Fibroblast of the aortic adventitia (primary cell): ENCODE measurements at regions not wholly inside any gene's neighbourhood (a gene's known extent, or its start where the extent isn't known, plus 50 kb on each side); places are given as distances from the start of the nearest gene placed in this dataset.
"Not testable (repeated sequence)": the region's sequence is repeated elsewhere in the genome, so short reads cannot be mapped to it uniquely, and the experiment has no call there.

Experiments
- DNase-seq: peaks from one replicate; pipeline ENCODE4 v3.0.0-alpha.2; 2010; ENCODE audit warnings: low read depth
- H3K4me3 ChIP-seq: 2 replicates; pipeline ENCODE4 v1.5.1; 2011; ENCODE audit warnings: low read depth, mild to moderate bottlenecking, control low read depth, low read length, moderate library complexity
- TF ChIP-seq, protein P1 (sequence below): IDR thresholded peaks from 2 replicates; pipeline ENCODE4 v1.5.1; 2011; ENCODE audit warnings: mild to moderate bottlenecking, low read length, control low read depth, inconsistent platforms; ENCODE audit not compliant: insufficient read depth

GRCh38 chr1:143735764-143736461 is 235.9 kb downstream of the FAM72C start:
- H3K4me3 ChIP-seq: no peak overlapping the region
- DNase-seq: no peak

DNA sequence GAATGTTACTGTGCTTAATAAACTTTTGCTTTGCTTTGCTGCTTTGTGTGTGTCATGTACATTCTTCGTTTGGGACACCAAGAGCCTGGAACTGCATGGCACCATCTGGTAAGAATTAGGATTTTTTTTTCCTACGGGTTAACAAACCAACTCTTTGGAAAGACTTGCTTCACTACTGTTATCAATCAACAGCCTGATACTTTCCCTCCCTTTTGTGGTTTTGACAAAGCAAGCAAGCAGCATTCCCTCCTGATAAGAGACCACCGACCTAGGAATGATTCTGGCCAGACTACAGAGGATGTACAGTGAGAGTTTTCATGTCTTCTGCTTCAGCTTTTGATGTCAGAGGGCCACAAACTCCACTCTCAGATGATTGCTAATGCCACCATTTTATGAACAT is 237.5 kb downstream of the FAM72C start:
- DNase-seq, H3K4me3 ChIP-seq: not testable (repeated sequence)

More at GRCh38 chr1:143735764-143736461, 235.9 kb downstream of the FAM72C start:
- TF ChIP-seq, protein P1, sequence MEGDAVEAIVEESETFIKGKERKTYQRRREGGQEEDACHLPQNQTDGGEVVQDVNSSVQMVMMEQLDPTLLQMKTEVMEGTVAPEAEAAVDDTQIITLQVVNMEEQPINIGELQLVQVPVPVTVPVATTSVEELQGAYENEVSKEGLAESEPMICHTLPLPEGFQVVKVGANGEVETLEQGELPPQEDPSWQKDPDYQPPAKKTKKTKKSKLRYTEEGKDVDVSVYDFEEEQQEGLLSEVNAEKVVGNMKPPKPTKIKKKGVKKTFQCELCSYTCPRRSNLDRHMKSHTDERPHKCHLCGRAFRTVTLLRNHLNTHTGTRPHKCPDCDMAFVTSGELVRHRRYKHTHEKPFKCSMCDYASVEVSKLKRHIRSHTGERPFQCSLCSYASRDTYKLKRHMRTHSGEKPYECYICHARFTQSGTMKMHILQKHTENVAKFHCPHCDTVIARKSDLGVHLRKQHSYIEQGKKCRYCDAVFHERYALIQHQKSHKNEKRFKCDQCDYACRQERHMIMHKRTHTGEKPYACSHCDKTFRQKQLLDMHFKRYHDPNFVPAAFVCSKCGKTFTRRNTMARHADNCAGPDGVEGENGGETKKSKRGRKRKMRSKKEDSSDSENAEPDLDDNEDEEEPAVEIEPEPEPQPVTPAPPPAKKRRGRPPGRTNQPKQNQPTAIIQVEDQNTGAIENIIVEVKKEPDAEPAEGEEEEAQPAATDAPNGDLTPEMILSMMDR: no peak

- not testable (repeated sequence) for DNase-seq, H3K4me3 ChIP-seq
Measured at GRCh38 chr1:143730890-143731289, 240.9 kb downstream of the FAM72C start.

DNA sequence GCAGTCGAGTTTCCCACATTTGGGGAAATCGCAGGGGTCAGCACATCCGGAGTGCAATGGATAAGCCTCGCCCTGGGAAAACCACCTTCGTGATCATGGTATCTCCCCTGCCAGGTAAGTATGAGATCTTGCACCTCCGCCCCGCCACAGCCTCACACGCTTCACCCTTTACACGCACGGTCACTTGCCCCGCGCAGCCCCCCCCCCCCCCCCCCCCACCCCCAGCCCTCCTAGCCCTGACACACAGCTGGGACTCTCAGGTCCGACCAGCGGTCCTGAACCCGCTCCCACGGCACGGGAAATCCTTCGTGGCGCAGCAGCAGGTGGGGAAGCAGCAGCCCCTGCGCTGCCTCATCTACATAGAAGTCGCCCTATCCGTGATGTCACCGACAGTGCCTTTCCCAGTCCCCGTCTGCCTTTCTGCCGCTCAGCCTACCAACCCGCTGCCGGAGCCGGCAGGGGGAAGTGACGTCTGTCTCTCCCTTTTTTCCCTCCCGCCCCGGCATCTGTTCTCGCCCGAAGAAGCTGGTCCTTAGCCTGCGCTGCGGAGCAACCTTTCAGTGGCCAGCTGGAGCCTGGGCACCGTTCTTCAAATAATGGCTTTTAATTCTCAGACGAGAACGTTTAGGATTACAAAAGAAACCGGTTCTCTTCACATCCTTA is 242.2 kb downstream of the FAM72C start:
- not testable (repeated sequence) for H3K4me3 ChIP-seq

DNA sequence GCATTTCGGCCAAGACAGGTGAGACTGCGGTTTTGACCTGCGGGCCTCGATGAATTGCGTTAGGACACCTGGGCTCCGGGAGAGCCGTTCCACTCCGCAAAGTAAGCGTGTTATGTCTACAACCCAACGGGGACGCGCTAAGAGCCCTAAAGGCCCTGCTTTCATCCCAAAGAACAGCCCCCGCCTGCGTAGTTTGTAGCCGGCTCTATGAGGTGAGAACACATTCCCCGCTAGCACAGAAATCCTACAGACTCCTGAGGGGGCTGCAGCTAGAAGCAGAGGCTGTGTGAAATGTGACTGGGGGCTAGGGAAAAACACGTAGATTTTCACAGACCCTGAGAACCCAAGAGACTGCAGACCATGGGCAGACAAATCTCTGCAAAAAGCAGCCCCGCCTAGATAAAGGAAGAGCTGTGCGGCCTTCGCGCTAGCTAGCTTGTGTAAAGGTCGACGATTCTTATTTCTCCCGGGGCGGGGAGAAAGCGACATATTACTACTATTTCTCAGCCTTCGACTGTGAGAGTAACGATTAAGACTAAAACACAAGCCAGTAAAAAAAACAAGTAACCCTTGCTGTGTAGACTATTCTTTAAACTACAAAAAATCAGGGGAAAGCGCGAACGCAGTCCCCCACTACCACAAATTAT is 242.9 kb downstream of the FAM72C start:
- DNase-seq, H3K4me3 ChIP-seq: not testable (repeated sequence)

More for the DNA sequence above, 242.2 kb downstream of the FAM72C start:
- not testable (repeated sequence) for DNase-seq

- TF ChIP-seq, protein P1: no peak
- no peak overlapping the region for H3K4me3 ChIP-seq
- no peak for DNase-seq
Measured at GRCh38 chr1:143727263-143727662, 244.5 kb downstream of the FAM72C start.

- H3K4me3 ChIP-seq: no peak overlapping the region
- TF ChIP-seq, protein P1: no peak
- DNase-seq: no peak
Measured at GRCh38 chr1:143721024-143721373, 250.8 kb downstream of the FAM72C start.

DNA sequence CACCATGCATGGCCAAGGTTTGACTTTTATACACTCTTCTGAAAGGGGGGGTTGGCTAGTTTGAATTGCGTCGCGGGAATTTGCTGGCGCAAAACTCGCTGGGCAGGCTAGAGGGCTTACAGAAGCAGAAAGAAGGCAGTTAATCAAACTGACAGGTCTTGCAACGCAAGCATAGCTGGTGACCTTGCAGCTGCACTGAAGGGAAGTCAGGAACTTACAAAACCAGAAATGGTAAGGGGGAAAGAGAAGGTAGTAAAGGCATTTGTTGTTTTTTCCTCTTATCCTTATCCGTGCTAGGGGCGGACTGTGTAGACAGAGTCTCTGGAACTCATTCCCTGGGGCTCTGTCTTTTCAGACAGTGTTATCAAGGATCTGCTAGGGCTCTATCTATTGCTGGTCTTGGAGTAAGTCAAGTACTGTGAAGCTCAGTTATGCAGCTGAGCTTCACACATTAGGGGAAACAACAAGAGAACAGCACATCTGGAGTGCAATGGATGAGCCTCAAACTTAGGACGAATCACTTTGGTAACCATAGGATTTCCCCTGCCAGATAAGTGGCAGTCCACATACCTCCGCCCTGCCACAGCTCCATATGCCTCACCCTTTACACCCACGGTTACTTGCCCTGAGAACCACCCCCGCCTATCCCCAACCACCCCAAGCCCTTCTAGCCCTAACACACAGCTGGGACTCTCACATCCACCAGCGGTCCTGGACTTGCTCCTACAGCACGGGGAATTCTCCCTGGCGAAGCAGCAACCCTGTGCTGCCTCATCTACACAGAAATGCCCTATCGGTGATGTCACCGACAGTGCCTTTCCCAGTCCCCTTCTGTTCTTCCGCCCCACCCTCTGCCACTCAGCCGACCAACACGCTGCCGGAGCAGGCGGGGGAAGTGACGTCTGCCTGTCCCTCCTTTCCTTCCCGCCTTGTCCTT is 251.4 kb downstream of the FAM72C start:
- TF ChIP-seq, protein P1: no peak
- H3K4me3 ChIP-seq: no peak overlapping the region
- no peak for DNase-seq
